GM21390 (cell line): ENCODE measurements at regions not wholly inside any gene's neighbourhood (a gene's known extent, or its start where the extent isn't known, plus 50 kb on each side); places are given as distances from the start of the nearest gene placed in this dataset.
"Not testable (repeated sequence)": the region's sequence is repeated elsewhere in the genome, so short reads cannot be mapped to it uniquely, and the experiment has no call there.

Source experiments
- ATAC-seq: cut with Tn5 transposase; IDR thresholded peaks from one replicate; pipeline ENCODE4 v1.9.1; 2021; ENCODE audit not compliant: unreplicated experiment

GRCh38 chr2:52097071-52097470 lies 1065.1 kb upstream of the NRXN1 start:
- ATAC-seq = no peak

GRCh38 chr2:52084759-52085158 lies 1052.8 kb upstream of the NRXN1 start:
- no peak for ATAC-seq

- ATAC-seq = no peak
Measured at GRCh38 chr2:52083214-52083613, 1051.3 kb upstream of the NRXN1 start.

- ATAC-seq = no peak
Measured at GRCh38 chr2:52082646-52083045, 1050.7 kb upstream of the NRXN1 start.

GRCh38 chr2:52079602-52080001 lies 1047.7 kb upstream of the NRXN1 start:
- ATAC-seq = no peak

- no peak for ATAC-seq
Measured at GRCh38 chr2:52077159-52077558, 1045.2 kb upstream of the NRXN1 start.

- no peak for ATAC-seq
Measured at GRCh38 chr2:52074130-52074719, 1042.3 kb upstream of the NRXN1 start.

GRCh38 chr2:52072949-52073348 lies 1041.0 kb upstream of the NRXN1 start:
- ATAC-seq = no peak

GRCh38 chr2:52070665-52071064 lies 1038.7 kb upstream of the NRXN1 start:
- no peak for ATAC-seq

GRCh38 chr2:52064234-52064633 lies 1032.3 kb upstream of the NRXN1 start:
- no peak for ATAC-seq

GRCh38 chr2:52054824-52055223 lies 1022.9 kb upstream of the NRXN1 start:
- ATAC-seq = no peak

GRCh38 chr2:52036853-52037252 lies 1004.9 kb upstream of the NRXN1 start:
- no peak for ATAC-seq

GRCh38 chr2:52036024-52036423 lies 1004.1 kb upstream of the NRXN1 start:
- no peak for ATAC-seq

- no peak for ATAC-seq
Measured at GRCh38 chr2:52035391-52035790, 1003.5 kb upstream of the NRXN1 start.

- no peak for ATAC-seq
Measured at GRCh38 chr2:52034706-52035105, 1002.8 kb upstream of the NRXN1 start.

- no peak for ATAC-seq
Measured at GRCh38 chr2:52022006-52022405, 990.1 kb upstream of the NRXN1 start.

- no peak for ATAC-seq
Measured at GRCh38 chr2:52017646-52018235, 985.8 kb upstream of the NRXN1 start.

- not testable (repeated sequence) for ATAC-seq
Measured at GRCh38 chr2:52006821-52007366, 975.0 kb upstream of the NRXN1 start.

GRCh38 chr2:52000151-52000855 lies 968.4 kb upstream of the NRXN1 start:
- no peak for ATAC-seq

GRCh38 chr2:51998890-51999289 lies 967.0 kb upstream of the NRXN1 start:
- ATAC-seq = no peak

- no peak for ATAC-seq
Measured at GRCh38 chr2:51997571-51997970, 965.6 kb upstream of the NRXN1 start.

GRCh38 chr2:51995293-51995692 lies 963.4 kb upstream of the NRXN1 start:
- ATAC-seq = no peak
